IMR-90 (cell line): ENCODE measurements at regions not wholly inside any gene's neighbourhood (a gene's known extent, or its start where the extent isn't known, plus 50 kb on each side); places are given as distances from the start of the nearest gene placed in this dataset.

Experiments
- ATAC-seq: fragments of 200-7000 bp; cut with Tn5 transposase; 2 replicates; pipeline ENCODE4 v1.9.1; 2020; ENCODE audit warnings: low read depth, mild to moderate bottlenecking, moderate library complexity
- BruUV-seq: library from RNA; stranded (reverse); fragments of 400-500 nt; replicated peaks from 2 replicates; lab custom pipeline; 2021; lab: Mats Ljungman, UMichigan
- CTCF ChIA-PET: fragments of 300-600 bp; formaldehyde crosslinking; extraction: SDS; loops from one replicate; lab custom pipeline; 2021; ENCODE audit warnings: antibody characterized with exemption; lab: Yijun Ruan, JAX
- POLR2A ChIA-PET: fragments of 300-600 bp; sonication (Branson Sonifier 250); formaldehyde crosslinking; loops from one replicate; lab custom pipeline; 2022; ENCODE audit warnings: antibody characterized with exemption; ENCODE audit not compliant: unreplicated experiment; lab: Charles Lee
- DNase-seq: peaks from one replicate; pipeline ENCODE4 v3.0.0; 2013
- H2AFZ ChIP-seq: replicated peaks from 2 replicates; pipeline ENCODE3; 2013; ENCODE audit warnings: low read length, mild to moderate bottlenecking; ENCODE audit not compliant: poor library complexity
- H2AK5ac ChIP-seq: 2 replicates; pipeline ENCODE4 v1.6.1; 2013; ENCODE audit warnings: low read depth, low read length, inconsistent platforms
- H2AK9ac ChIP-seq: replicated peaks from 2 replicates; pipeline ENCODE3; 2013; ENCODE audit warnings: mild to moderate bottlenecking, low read depth, low read length, moderate library complexity; ENCODE audit not compliant: poor library complexity
- H2BK120ac ChIP-seq: 2 replicates; pipeline ENCODE4 v1.6.1; 2013; ENCODE audit warnings: low read depth, low read length, inconsistent platforms
- H2BK15ac ChIP-seq: 3 replicates; pipeline ENCODE4 v1.6.1; 2013; ENCODE audit warnings: low read depth, low read length, inconsistent platforms
- H2BK20ac ChIP-seq: 2 replicates; pipeline ENCODE4 v1.6.1; 2013; ENCODE audit warnings: low read depth, mild to moderate bottlenecking, inconsistent platforms, low read length, moderate library complexity
- H2BK5ac ChIP-seq: 2 replicates; pipeline ENCODE4 v1.6.1; 2013; ENCODE audit warnings: mild to moderate bottlenecking, low read depth, low read length, inconsistent platforms; ENCODE audit not compliant: poor library complexity, severe bottlenecking
- H3K14ac ChIP-seq: replicated peaks from 2 replicates; pipeline ENCODE4 v1.6.1; 2013; ENCODE audit warnings: low read depth, low read length, inconsistent platforms
- H3K18ac ChIP-seq: 2 replicates; pipeline ENCODE4 v1.6.1; 2013; ENCODE audit warnings: low read depth, low read length, control low read depth
- H3K23ac ChIP-seq: 2 replicates; pipeline ENCODE4 v1.6.1; 2013; ENCODE audit warnings: low read depth, low read length, inconsistent platforms
- H3K27ac ChIP-seq: 2 replicates; pipeline ENCODE4 v1.5.1; 2013; ENCODE audit warnings: mild to moderate bottlenecking, control low read depth, low read length; ENCODE audit not compliant: insufficient read depth
- H3K27me3 ChIP-seq: 2 replicates; pipeline ENCODE4 v1.6.1; 2013; ENCODE audit warnings: low read length; ENCODE audit not compliant: control insufficient read depth, insufficient read depth
- H3K36me3 ChIP-seq: 2 replicates; pipeline ENCODE4 v1.6.1; 2013; ENCODE audit warnings: low read length, mixed read lengths; ENCODE audit not compliant: control insufficient read depth, insufficient read depth
- H3K4ac ChIP-seq: 2 replicates; pipeline ENCODE4 v1.6.1; 2013; ENCODE audit warnings: low read depth, low read length, inconsistent platforms
- H3K4me1 ChIP-seq: 2 replicates; pipeline ENCODE4 v1.6.1; 2013; ENCODE audit warnings: low read length, mixed read lengths; ENCODE audit not compliant: control insufficient read depth, insufficient read depth
- H3K4me2 ChIP-seq: 2 replicates; pipeline ENCODE4 v1.6.1; 2013; ENCODE audit warnings: low read depth, mild to moderate bottlenecking, control low read depth, low read length, moderate library complexity
- H3K4me3 ChIP-seq: 2 replicates; pipeline ENCODE4 v1.5.1; 2013; ENCODE audit warnings: low read depth, mild to moderate bottlenecking, control low read depth, low read length, moderate library complexity; ENCODE audit not compliant: insufficient read depth
- H3K56ac ChIP-seq: 2 replicates; pipeline ENCODE4 v1.6.1; 2013; ENCODE audit warnings: low read length, inconsistent platforms; ENCODE audit not compliant: insufficient read depth; ENCODE audit errors: extremely low read depth
- H3K79me1 ChIP-seq, 2 experiments: 2 replicates each; pipeline ENCODE4 v1.6.1; 2013; ENCODE audit warnings: low read length in 2 of 2, inconsistent platforms in 1 of 2, low read depth in 1 of 2
- H3K9ac ChIP-seq: 2 replicates; pipeline ENCODE4 v1.6.1; 2013; ENCODE audit warnings: low read depth, low read length, control low read depth
- H3K9me1 ChIP-seq: 2 replicates; pipeline ENCODE4 v1.6.1; 2013; ENCODE audit warnings: low read length, inconsistent platforms; ENCODE audit not compliant: insufficient read depth
- H3K9me3 ChIP-seq: 2 replicates; pipeline ENCODE4 v1.6.1; 2013; ENCODE audit warnings: low read length; ENCODE audit not compliant: control insufficient read depth, insufficient read depth
- H4K20me1 ChIP-seq: 2 replicates; pipeline ENCODE4 v1.6.1; 2013; ENCODE audit warnings: low read length, inconsistent platforms; ENCODE audit not compliant: insufficient read depth
- H4K5ac ChIP-seq: 2 replicates; pipeline ENCODE4 v1.6.1; 2013; ENCODE audit warnings: mild to moderate bottlenecking, low read depth, low read length, control low read depth
- H4K8ac ChIP-seq, 2 experiments: 2 replicates each; pipeline ENCODE4 v1.6.1; 2013; ENCODE audit warnings: low read depth in 2 of 2, low read length in 2 of 2, control low read depth in 1 of 2, inconsistent platforms in 1 of 2
- H4K91ac ChIP-seq: 2 replicates; pipeline ENCODE4 v1.6.1; 2013; ENCODE audit warnings: low read depth, low read length, inconsistent platforms; ENCODE audit not compliant: insufficient read depth
- BHLHE40 ChIP-seq: fragments of 150-350 bp; IDR thresholded peaks from 2 replicates; pipeline ENCODE4 v1.6.1; 2016; ENCODE audit warnings: mild to moderate bottlenecking, low read depth, low read length
- MAFK ChIP-seq: IDR thresholded peaks from 2 replicates; pipeline ENCODE4 v1.6.1; 2012; ENCODE audit warnings: low read depth, low read length, improper control_type of control experiment
- NFE2L2 ChIP-seq: fragments of 150-350 bp; IDR thresholded peaks from 2 replicates; pipeline ENCODE4 v1.6.1; 2016; ENCODE audit warnings: low read depth, mild to moderate bottlenecking, low read length
- WGBS, 2 experiments: methylation state at CpG; one replicate each; pipeline versions ENCODE4 v1.1.5 to v1.1.7; 2013; ENCODE audit warnings: missing lambda C conversion rate in 2 of 2; ENCODE audit not compliant: insufficient read length in 1 of 2; ENCODE audit errors: extremely low coverage in 2 of 2; 5-methylcytosine and 5-hydroxymethylcytosine counted together
- dilution Hi-C: fragments of 300-500 bp; cut with HindIII; formaldehyde crosslinking; loops from one replicate; pipeline ENCODE4 v1.14.3; 2018; ENCODE audit warnings: low sequenced_read_pairs; ENCODE audit not compliant: unreplicated experiment
- in situ Hi-C: fragments of 300-500 bp; cut with MboI; formaldehyde crosslinking; loops from 3 replicates; pipeline ENCODE4 v1.14.3; 2019; ENCODE audit warnings: low sequenced_read_pairs, inconsistent platforms, mixed read lengths
- intact Hi-C: fragments of 100-400 bp; cut with micrococcal nuclease; formaldehyde crosslinking; loops from 2 replicates; pipeline ENCODE4 v1.10.0; 2022
- TF ChIP-seq, protein P1 (sequence below): fragments of 150-350 bp; IDR thresholded peaks from 2 replicates; pipeline ENCODE4 v1.6.1; 2016; ENCODE audit warnings: low read depth, mild to moderate bottlenecking, low read length, moderate library complexity, borderline replicate concordance
- TF ChIP-seq, protein P2 (sequence below): conservative IDR thresholded peaks from 2 replicates; pipeline ENCODE4 v1.5.1; 2012; ENCODE audit warnings: mild to moderate bottlenecking, low read depth, low read length, improper control_type of control experiment
- TF ChIP-seq, protein P3 (sequence below): fragments of 150-350 bp; IDR thresholded peaks from 2 replicates; pipeline ENCODE4 v1.6.1; 2017; ENCODE audit warnings: mild to moderate bottlenecking, antibody characterized with exemption, low read length, low read depth

DNA sequence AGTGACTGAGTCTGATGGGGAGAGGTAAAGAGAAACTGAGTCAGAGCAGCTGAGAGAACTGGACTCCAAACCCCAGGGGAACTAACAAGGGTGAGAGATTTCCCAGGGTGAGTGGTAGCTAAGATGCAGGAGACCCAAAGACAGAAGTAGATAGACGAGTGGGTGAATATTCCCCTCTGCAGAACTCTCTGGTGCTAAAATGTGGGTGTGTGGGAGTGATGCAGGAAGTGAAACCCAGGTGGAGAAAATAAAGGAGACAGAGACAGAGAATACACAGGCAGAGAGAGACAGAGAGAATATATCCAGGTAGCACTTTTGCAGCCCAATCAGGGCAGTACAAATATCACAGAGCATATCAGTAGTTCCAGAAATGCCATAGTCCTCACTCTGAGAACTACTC, 212.5 kb upstream of the ZIC3 start:
- H3K4me3 ChIP-seq: no peak overlapping the region
- H3K9me3 ChIP-seq: no peaks in the 10 kb centered on the region
- no peak overlapping the region for H2AK9ac ChIP-seq
- no peak overlapping the region for H2BK5ac ChIP-seq
- no peak overlapping the region for H3K9ac ChIP-seq
- BruUV-seq: no TSS peak
- H3K18ac ChIP-seq: no peak overlapping the region
- dilution Hi-C loops (no loop called here), in situ Hi-C loops (no loop called here), intact Hi-C loops (no loop called here)
- DNase-seq (no peak), ATAC-seq (no peak)
- ChIA-PET CTCF (no interaction called here), POLR2A (no interaction called here)
- H3K27ac ChIP-seq: no peak overlapping the region
- no peaks in the 10 kb centered on the region for H3K36me3 ChIP-seq
- no peak overlapping the region for H2BK120ac ChIP-seq
- H4K20me1 ChIP-seq: no peaks in the 10 kb centered on the region
- H2AK5ac ChIP-seq: no peak overlapping the region
- H4K8ac ChIP-seq: no peak overlapping the region
- no peak overlapping the region for H4K91ac ChIP-seq
- no peak overlapping the region for H2BK15ac ChIP-seq
- no peak overlapping the region for H2AFZ ChIP-seq
- H3K4me1 ChIP-seq: no peaks in the 10 kb centered on the region
- H3K79me1 ChIP-seq: no peaks in the 10 kb centered on the region
- no peak overlapping the region for H3K14ac ChIP-seq
- H3K4ac ChIP-seq: no peak overlapping the region
- H4K5ac ChIP-seq: no peak overlapping the region
- H3K27me3 ChIP-seq: no peaks in the 10 kb centered on the region
- TF ChIP-seq, protein P1, sequence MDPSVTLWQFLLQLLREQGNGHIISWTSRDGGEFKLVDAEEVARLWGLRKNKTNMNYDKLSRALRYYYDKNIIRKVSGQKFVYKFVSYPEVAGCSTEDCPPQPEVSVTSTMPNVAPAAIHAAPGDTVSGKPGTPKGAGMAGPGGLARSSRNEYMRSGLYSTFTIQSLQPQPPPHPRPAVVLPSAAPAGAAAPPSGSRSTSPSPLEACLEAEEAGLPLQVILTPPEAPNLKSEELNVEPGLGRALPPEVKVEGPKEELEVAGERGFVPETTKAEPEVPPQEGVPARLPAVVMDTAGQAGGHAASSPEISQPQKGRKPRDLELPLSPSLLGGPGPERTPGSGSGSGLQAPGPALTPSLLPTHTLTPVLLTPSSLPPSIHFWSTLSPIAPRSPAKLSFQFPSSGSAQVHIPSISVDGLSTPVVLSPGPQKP: no peak
- TF ChIP-seq, protein P2, sequence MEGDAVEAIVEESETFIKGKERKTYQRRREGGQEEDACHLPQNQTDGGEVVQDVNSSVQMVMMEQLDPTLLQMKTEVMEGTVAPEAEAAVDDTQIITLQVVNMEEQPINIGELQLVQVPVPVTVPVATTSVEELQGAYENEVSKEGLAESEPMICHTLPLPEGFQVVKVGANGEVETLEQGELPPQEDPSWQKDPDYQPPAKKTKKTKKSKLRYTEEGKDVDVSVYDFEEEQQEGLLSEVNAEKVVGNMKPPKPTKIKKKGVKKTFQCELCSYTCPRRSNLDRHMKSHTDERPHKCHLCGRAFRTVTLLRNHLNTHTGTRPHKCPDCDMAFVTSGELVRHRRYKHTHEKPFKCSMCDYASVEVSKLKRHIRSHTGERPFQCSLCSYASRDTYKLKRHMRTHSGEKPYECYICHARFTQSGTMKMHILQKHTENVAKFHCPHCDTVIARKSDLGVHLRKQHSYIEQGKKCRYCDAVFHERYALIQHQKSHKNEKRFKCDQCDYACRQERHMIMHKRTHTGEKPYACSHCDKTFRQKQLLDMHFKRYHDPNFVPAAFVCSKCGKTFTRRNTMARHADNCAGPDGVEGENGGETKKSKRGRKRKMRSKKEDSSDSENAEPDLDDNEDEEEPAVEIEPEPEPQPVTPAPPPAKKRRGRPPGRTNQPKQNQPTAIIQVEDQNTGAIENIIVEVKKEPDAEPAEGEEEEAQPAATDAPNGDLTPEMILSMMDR: no peak
- TF ChIP-seq, protein P3, sequence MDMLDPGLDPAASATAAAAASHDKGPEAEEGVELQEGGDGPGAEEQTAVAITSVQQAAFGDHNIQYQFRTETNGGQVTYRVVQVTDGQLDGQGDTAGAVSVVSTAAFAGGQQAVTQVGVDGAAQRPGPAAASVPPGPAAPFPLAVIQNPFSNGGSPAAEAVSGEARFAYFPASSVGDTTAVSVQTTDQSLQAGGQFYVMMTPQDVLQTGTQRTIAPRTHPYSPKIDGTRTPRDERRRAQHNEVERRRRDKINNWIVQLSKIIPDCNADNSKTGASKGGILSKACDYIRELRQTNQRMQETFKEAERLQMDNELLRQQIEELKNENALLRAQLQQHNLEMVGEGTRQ: no peak
- TF ChIP-seq BHLHE40: no peak
- TF ChIP-seq NFE2L2: no peak
- TF ChIP-seq MAFK: no peak
- H2BK20ac ChIP-seq: no peak overlapping the region
- no peaks in the 10 kb centered on the region for H3K9me1 ChIP-seq
- no peak overlapping the region for H3K4me2 ChIP-seq
- H3K56ac ChIP-seq: no peak overlapping the region
- WGBS, 2 experiments: no CpG with 5 or more reads among the region's 1 CpG
- H3K23ac ChIP-seq: no peak overlapping the region
